Retinal pigment epithelial cell (primary cell): ENCODE measurements at regions not wholly inside any gene's neighbourhood (a gene's known extent, or its start where the extent isn't known, plus 50 kb on each side); places are given as distances from the start of the nearest gene placed in this dataset.

Experiments
- DNase-seq: peaks from one replicate; pipeline ENCODE4 v3.0.0-alpha.2; 2010; ENCODE audit warnings: low read depth
- H3K4me3 ChIP-seq: 2 replicates; pipeline ENCODE4 v1.5.1; 2011; ENCODE audit warnings: mild to moderate bottlenecking, low read length, control low read depth, moderate library complexity
- TF ChIP-seq, protein P1 (sequence below): conservative IDR thresholded peaks from 2 replicates; pipeline ENCODE4 v1.5.1; 2011; ENCODE audit warnings: low read depth, low read length, control low read depth, inconsistent platforms

DNA sequence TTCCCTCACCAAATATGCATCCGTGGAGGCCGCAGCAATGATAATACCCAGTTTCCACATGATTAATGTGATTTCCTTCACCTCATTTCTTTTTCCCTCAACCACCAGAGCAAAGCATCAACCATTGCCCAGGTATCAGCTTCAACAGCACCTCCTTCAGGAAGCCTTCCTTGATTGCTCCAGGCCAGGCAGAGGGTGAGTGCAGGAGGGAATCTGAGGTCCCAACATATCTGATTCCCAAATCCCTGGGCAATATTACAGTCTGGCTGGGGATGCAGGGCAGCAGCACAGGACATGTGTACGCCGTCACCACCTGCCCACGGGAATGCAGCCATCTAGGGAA, 142.4 kb upstream of the MYCN start:
- no peak overlapping the region for H3K4me3 ChIP-seq
- DNase-seq, result no peak
- TF ChIP-seq, protein P1, sequence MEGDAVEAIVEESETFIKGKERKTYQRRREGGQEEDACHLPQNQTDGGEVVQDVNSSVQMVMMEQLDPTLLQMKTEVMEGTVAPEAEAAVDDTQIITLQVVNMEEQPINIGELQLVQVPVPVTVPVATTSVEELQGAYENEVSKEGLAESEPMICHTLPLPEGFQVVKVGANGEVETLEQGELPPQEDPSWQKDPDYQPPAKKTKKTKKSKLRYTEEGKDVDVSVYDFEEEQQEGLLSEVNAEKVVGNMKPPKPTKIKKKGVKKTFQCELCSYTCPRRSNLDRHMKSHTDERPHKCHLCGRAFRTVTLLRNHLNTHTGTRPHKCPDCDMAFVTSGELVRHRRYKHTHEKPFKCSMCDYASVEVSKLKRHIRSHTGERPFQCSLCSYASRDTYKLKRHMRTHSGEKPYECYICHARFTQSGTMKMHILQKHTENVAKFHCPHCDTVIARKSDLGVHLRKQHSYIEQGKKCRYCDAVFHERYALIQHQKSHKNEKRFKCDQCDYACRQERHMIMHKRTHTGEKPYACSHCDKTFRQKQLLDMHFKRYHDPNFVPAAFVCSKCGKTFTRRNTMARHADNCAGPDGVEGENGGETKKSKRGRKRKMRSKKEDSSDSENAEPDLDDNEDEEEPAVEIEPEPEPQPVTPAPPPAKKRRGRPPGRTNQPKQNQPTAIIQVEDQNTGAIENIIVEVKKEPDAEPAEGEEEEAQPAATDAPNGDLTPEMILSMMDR, result no peak

GRCh38 chr2:15798701-15799431, 141.5 kb upstream of the MYCN start:
- DNase-seq, result no peak
- TF ChIP-seq, protein P1, result no peak
- no peak overlapping the region for H3K4me3 ChIP-seq

DNA sequence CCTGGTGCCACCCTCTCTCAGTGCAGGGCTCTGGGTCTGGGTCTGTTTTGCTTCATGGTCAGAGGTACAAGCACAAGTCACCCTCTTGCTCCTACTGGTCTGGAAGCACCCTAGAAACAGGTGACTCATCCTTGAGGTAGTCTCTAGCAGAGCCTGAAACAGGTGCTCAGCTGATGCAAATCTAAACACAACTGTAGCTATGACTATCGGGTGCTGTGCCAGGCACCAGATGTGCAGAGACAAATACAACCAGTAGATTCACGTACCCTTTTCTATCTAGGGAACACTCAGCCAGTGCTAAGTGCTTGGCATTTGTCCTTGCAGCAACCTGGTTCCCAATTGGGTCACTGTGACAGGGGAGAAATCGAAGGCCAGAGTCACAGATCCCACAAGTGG, 140.9 kb upstream of the MYCN start:
- TF ChIP-seq, protein P1, result no peak
- H3K4me3 ChIP-seq, result no peak overlapping the region
- DNase-seq, result no peak

- TF ChIP-seq, protein P1, result no peak
- no peak overlapping the region for H3K4me3 ChIP-seq
- peak; percentile 73 for DNase-seq
Observed at GRCh38 chr2:15800495-15801329, 139.6 kb upstream of the MYCN start.

GRCh38 chr2:15801439-15801838, 138.9 kb upstream of the MYCN start:
- no peak overlapping the region for H3K4me3 ChIP-seq
- no peak for DNase-seq
- TF ChIP-seq, protein P1, result no peak

GRCh38 chr2:15801904-15802303, 138.4 kb upstream of the MYCN start:
- H3K4me3 ChIP-seq, result no peak overlapping the region
- no peak for DNase-seq
- TF ChIP-seq, protein P1, result no peak
